ENCODE measurements at regions not wholly inside any gene's neighbourhood (a gene's known extent, or its start where the extent isn't known, plus 50 kb on each side); places are given as distances from the start of the nearest gene placed in this dataset.

DNA sequence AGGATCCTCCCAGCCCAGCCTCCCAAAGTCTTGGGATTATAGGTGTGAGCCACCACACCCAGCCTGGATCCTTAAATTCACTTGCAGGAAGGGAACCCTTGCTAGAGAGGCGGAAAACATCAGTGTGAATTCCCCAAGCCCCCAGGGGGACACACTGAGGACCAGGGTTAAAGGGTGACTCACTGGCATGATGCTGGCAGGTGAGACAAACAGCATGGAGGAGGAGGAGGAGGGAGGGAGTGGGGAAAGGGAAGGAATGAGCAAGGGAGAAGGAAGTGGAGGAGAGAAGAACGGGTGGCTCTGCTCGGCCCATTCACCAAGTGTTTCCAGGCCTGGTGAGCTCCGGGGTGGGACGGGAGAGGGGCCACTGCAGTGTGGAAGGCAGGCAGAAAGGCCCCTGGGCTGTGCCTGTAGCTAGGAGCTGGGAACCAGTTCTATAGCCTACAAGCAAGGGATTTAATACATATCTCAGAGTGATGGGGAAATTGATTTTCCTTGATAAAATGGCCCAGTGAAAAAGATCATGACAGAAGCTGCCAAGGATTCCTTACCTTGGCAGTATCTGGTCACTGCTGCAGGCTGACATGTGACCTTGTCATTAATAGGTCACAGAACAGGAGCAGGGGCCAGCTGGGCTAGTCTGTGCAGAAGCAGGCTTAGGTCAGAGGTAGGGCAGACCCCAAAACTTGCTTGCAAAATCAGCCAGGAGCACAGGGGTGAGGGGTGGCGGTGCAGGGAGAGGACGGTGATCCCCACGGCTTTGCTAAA, 370.2 kb downstream of the SHANK2 start:
- no peak for DNase-seq (ENCODE audit: low read depth in 1 of 2, low spot score in 2 of 2)
- H3K4me1 ChIP-seq (replicated peaks): peaks cover 36% of the 10 kb centered on the region
- H3K36me3 ChIP-seq: no peaks in the 10 kb centered on the region
- peaks cover 75% of the 10 kb centered on the region for H3K9me3 ChIP-seq (replicated peaks)
- no peak overlapping the region for H3K4me3 ChIP-seq
- no peak overlapping the region for H3K27ac ChIP-seq
- no peaks in the 10 kb centered on the region for H3K27me3 ChIP-seq (replicated peaks)

DNA sequence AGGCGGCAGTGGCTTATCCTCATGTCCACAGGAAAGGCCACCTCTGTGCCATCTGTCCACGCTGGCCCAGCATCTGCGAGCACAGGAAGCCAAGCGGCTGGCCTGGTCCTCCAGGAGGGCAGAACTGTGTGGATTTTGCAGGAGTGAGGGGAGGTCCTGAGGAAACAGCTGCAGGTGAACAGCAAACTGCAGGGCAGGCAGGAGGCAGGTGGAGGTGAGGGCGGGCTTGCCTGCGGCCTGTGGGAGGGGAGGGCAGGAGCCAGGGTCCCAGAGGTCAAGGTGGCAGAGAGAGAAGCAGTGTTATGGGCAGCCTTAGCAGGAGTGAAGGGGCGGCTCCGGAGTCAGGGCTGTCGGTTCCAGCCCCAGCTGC, 369.7 kb downstream of the SHANK2 start:
- Histone ChIP-seq H3K9me3 (replicated peaks) (peaks cover 69% of the 10 kb centered on the region), H3K4me1 (replicated peaks) (peaks cover 40% of the 10 kb centered on the region), H3K27me3 (replicated peaks) (no peaks in the 10 kb centered on the region), H3K27ac (no peak overlapping the region), H3K4me3 (no peak overlapping the region), H3K36me3 (no peaks in the 10 kb centered on the region)
- DNase-seq (ENCODE audit: low read depth in 1 of 2, low spot score in 2 of 2): no peak

- H3K27ac ChIP-seq: peak overlapping the region; percentile 19; the same call in 1 of the 2 replicates
- H3K4me3 ChIP-seq: no peak overlapping the region
- no peaks in the 10 kb centered on the region for H3K36me3 ChIP-seq
- H3K27me3 ChIP-seq (replicated peaks): no peaks in the 10 kb centered on the region
- H3K4me1 ChIP-seq (replicated peaks): peaks cover 47% of the 10 kb centered on the region
- DNase-seq (ENCODE audit: low read depth in 1 of 2, low spot score in 2 of 2): no peak
- peaks cover 64% of the 10 kb centered on the region for H3K9me3 ChIP-seq (replicated peaks)
These were observed 368.9 kb downstream of the SHANK2 start for GRCh38 chr11:70883323-70883940.

DNA sequence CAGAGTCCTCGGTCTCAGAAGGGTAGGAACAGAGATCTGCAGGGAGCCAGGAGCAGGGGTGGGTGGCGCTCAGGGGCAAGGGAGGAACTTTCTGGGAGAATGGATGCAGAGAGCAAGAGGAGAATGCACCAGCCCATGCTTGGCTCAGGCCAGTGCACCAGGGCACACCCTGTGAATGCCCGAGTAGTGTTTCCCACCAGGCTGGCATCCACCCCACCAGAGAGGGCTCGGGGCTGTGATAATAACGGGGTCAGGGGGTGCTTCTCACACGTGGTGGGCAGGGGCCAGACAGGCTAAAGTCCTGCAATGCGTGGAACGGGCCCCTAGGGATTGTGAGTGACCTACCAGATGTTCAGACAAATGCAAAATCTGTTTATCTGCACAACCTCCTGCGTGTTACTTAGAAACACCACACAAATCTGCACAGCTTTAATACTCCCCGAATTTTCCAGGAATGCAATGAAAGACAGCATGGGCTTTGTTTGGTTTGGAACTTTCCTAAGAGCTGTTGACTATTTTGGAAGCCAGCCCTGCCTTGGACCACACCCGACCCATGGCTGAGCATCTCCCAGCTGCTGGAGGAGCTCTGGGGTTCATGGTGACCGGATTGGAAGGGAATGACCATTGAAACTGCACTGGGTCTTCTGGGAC, 368.3 kb downstream of the SHANK2 start:
- Histone ChIP-seq H3K4me1 (replicated peaks) (peaks cover 53% of the 10 kb centered on the region), H3K36me3 (peaks cover 3% of the 10 kb centered on the region; the same call in 1 of the 2 replicates), H3K27me3 (replicated peaks) (no peaks in the 10 kb centered on the region), H3K9me3 (replicated peaks) (peaks cover 64% of the 10 kb centered on the region), H3K4me3 (no peak overlapping the region), H3K27ac (peak overlapping the region; percentile 85)
- peak in 1 of 2 experiments; percentile 50 for DNase-seq (ENCODE audit: low read depth in 1 of 2, low spot score in 2 of 2)

- H3K9me3 ChIP-seq (replicated peaks): peaks cover 63% of the 10 kb centered on the region
- peaks cover 7% of the 10 kb centered on the region; the same call in 1 of the 2 replicates for H3K36me3 ChIP-seq
- H3K4me1 ChIP-seq (replicated peaks): peaks cover 53% of the 10 kb centered on the region
- H3K27me3 ChIP-seq (replicated peaks): no peaks in the 10 kb centered on the region
- DNase-seq (ENCODE audit: low read depth in 1 of 2, low spot score in 2 of 2): peak; percentile 92 to 93
- H3K27ac ChIP-seq: peak overlapping the region; percentile 85
- H3K4me3 ChIP-seq: peak overlapping the region; percentile 25
These were observed 366.8 kb downstream of the SHANK2 start for GRCh38 chr11:70885281-70886231.

DNA sequence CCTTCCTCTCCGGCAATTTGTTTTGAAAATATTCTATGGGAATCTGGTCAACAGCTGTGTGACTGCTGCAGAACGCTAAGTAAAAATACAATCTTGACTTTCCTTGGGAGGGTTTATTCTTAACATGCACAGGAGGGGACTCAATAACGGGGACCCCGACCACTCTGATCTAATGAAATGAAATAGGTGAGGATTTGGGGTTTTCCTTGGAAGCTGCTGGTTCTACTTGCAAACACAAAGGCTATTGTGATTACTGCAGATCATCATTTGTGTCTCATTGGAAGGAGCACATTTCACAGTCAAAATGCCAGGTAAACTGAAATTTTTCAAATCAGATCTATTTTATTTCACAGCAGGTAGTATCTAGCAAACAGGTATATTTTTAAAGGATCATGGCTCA, 366.1 kb downstream of the SHANK2 start:
- Histone ChIP-seq H3K4me1 (replicated peaks) (peaks cover 53% of the 10 kb centered on the region), H3K36me3 (peaks cover 7% of the 10 kb centered on the region; the same call in 1 of the 2 replicates), H3K9me3 (replicated peaks) (peaks cover 64% of the 10 kb centered on the region), H3K27me3 (replicated peaks) (no peaks in the 10 kb centered on the region), H3K4me3 (peak overlapping the region; percentile 25), H3K27ac (peak overlapping the region; percentile 85)
- no peak for DNase-seq (ENCODE audit: low read depth in 1 of 2, low spot score in 2 of 2)

GRCh38 chr11:70886676-70887541, 365.5 kb downstream of the SHANK2 start:
- Histone ChIP-seq H3K36me3 (peaks cover 7% of the 10 kb centered on the region; the same call in 1 of the 2 replicates), H3K27ac (peak overlapping the region; percentile 85), H3K4me1 (replicated peaks) (peaks cover 53% of the 10 kb centered on the region), H3K9me3 (replicated peaks) (peaks cover 68% of the 10 kb centered on the region), H3K4me3 (peak overlapping the region; percentile 25), H3K27me3 (replicated peaks) (no peaks in the 10 kb centered on the region)
- peak in 1 of 2 experiments; percentile 27 for DNase-seq (ENCODE audit: low read depth in 1 of 2, low spot score in 2 of 2)

DNA sequence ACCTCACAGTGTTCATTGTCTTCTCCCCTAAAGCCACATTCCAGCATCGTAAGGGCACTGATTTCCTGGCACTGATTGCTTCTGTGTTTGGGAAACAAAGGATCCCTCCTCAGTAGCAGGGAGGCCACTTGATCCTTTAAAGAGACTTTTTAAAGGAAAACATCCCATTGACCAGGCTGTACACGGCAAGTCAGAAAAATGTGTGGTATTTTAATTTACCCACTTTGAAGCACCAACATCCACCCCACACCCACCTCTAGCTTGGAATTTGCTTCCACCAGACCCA, 364.9 kb downstream of the SHANK2 start:
- peak in 1 of 2 experiments; percentile 87 for DNase-seq (ENCODE audit: low read depth in 1 of 2, low spot score in 2 of 2)
- H3K4me1 ChIP-seq (replicated peaks): peaks cover 53% of the 10 kb centered on the region
- H3K27ac ChIP-seq: peak overlapping the region; percentile 85
- H3K27me3 ChIP-seq (replicated peaks): no peaks in the 10 kb centered on the region
- peaks cover 7% of the 10 kb centered on the region; the same call in 1 of the 2 replicates for H3K36me3 ChIP-seq
- H3K4me3 ChIP-seq: no peak overlapping the region
- H3K9me3 ChIP-seq (replicated peaks): peaks cover 62% of the 10 kb centered on the region

DNA sequence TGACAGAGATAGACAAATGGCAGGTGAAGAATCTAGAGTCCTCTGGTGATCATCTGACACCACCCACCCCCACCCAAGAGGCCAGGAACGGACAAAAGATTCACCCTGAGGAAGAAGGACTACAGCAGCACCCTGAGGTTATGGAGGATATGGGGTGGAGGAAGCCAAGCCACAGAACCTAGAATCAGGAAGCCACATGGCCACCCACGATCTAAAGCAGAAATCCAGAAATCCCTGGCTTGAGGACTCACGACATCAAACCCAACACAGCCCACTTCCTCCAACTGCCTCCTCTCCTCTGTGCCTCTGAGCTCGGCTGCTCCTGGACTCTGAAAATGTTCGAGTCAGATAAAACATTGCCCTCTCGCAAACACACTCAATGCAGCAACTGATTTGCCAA, 364.3 kb downstream of the SHANK2 start:
- peak overlapping the region; percentile 85 for H3K27ac ChIP-seq
- H3K4me3 ChIP-seq: no peak overlapping the region
- peaks cover 7% of the 10 kb centered on the region; the same call in 1 of the 2 replicates for H3K36me3 ChIP-seq
- H3K27me3 ChIP-seq (replicated peaks): no peaks in the 10 kb centered on the region
- peaks cover 56% of the 10 kb centered on the region for H3K4me1 ChIP-seq (replicated peaks)
- DNase-seq (ENCODE audit: low read depth in 1 of 2, low spot score in 2 of 2): peak in 1 of 2 experiments; percentile 75
- H3K9me3 ChIP-seq (replicated peaks): peaks cover 59% of the 10 kb centered on the region

DNA sequence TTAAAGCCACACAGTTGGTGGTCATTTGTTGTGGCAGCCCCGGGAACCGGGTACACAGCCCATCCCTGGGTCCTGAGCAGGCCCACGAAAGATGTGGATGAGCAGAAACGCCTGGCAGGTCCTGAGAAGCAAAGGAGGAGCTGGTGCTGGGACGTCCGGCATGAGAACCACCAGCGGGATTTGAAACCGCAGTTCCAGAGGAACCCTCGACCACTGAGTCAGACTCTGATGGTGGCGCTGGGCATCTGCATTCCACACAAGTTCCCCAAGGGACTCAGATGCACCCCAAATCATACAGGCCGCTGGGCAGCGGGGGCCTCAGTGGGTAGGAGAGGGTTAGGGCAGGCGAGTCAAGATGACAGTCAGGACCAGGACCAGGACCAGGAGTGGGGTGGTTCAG, 363.0 kb downstream of the SHANK2 start:
- Histone ChIP-seq H3K27me3 (replicated peaks) (no peaks in the 10 kb centered on the region), H3K4me3 (no peak overlapping the region), H3K36me3 (peaks cover 7% of the 10 kb centered on the region; the same call in 1 of the 2 replicates), H3K9me3 (replicated peaks) (peaks cover 59% of the 10 kb centered on the region), H3K4me1 (replicated peaks) (peaks cover 49% of the 10 kb centered on the region), H3K27ac (no peak overlapping the region)
- DNase-seq (ENCODE audit: low read depth in 1 of 2, low spot score in 2 of 2): no peak

DNA sequence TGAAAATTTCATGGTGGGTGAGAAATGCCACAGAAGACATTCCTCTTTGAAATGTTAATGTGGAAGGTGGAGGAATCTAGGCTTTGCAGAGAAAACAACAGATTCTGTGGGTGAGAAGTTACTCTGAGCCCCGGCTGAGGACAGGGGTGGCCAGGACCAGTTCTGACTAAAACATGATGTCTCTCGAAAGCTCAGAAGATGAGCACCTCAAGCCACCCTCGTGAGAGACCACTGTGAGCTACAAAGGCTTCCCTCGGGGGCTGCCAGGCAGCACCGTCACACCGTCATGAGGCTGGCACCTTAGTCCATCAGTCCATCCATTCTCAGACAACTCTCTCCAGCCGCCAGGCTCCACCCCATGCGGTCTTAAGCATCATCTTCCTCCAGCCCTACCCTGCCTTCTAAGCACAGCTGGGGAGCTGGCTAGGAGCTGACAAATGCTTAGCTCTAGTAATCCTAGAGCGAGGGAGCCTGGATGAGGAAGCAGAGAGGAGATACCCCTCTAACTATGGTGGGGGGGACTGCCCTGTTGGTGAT, 360.5 kb downstream of the SHANK2 start:
- Histone ChIP-seq H3K4me1 (replicated peaks) (peaks cover 26% of the 10 kb centered on the region), H3K9me3 (replicated peaks) (peaks cover 68% of the 10 kb centered on the region), H3K4me3 (no peak overlapping the region), H3K27ac (no peak overlapping the region), H3K27me3 (replicated peaks) (no peaks in the 10 kb centered on the region), H3K36me3 (peaks cover 7% of the 10 kb centered on the region; the same call in 1 of the 2 replicates)
- DNase-seq (ENCODE audit: low read depth in 1 of 2, low spot score in 2 of 2): no peak

DNA sequence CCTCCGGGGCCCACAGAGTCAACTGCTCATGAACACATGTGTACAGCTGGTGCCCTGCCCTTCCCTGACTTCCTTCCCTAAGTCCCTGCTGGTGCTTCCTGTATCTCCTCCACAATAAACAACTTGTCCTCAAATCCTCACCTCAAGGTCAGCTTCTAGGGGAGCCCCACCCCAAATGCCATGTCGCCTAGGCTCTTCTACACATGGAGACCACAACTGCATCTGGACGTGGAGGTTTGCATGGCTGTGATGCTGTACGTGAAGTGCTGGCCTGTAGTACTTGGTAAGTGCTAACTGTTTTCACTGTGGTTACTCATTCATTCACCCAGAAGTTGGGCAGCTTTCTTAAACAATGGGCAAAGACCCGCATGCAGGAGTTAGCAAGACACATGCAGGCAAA, 359.5 kb downstream of the SHANK2 start:
- no peak for DNase-seq (ENCODE audit: low read depth in 1 of 2, low spot score in 2 of 2)
- H3K27ac ChIP-seq: no peak overlapping the region
- H3K4me1 ChIP-seq (replicated peaks): peaks cover 18% of the 10 kb centered on the region
- H3K9me3 ChIP-seq (replicated peaks): peaks cover 70% of the 10 kb centered on the region
- peaks cover 7% of the 10 kb centered on the region; the same call in 1 of the 2 replicates for H3K36me3 ChIP-seq
- H3K27me3 ChIP-seq (replicated peaks): no peaks in the 10 kb centered on the region
- H3K4me3 ChIP-seq: no peak overlapping the region

All from SJSA1 (cell line).